ENCODE measurements at regions not wholly inside any gene's neighbourhood (a gene's known extent, or its start where the extent isn't known, plus 50 kb on each side); places are given as distances from the start of the nearest gene placed in this dataset.

GRCh38 chr15:61380270-61380669 lies 151.2 kb upstream of the RORA start:
- Histone ChIP-seq H3K27me3 (ENCODE audit: insufficient read depth, low read depth, severe bottlenecking) (no peaks in the 10 kb centered on the region), H3K27ac (peak overlapping the region; percentile 86), H3K36me3 (no peaks in the 10 kb centered on the region), H3K9me3 (ENCODE audit: severe bottlenecking) (peaks cover 8% of the 10 kb centered on the region), H3K4me3 (ENCODE audit: low read depth, low read length) (no peak overlapping the region)
- DNase-seq, result peak; percentile 85
- TF ChIP-seq CTCF (IDR thresholded peaks at IDR 0.05; ENCODE audit: low read depth, low read length), result no peak

GRCh38 chr15:61379005-61379404 lies 149.9 kb upstream of the RORA start:
- DNase-seq, result no peak
- no peaks in the 10 kb centered on the region for H3K9me3 ChIP-seq (ENCODE audit: severe bottlenecking)
- no peak for TF ChIP-seq CTCF (IDR thresholded peaks at IDR 0.05; ENCODE audit: low read depth, low read length)

GRCh38 chr15:61376961-61377360 lies 147.9 kb upstream of the RORA start:
- no peak for TF ChIP-seq CTCF (IDR thresholded peaks at IDR 0.05; ENCODE audit: low read depth, low read length)
- Histone ChIP-seq H3K36me3 (no peaks in the 10 kb centered on the region), H3K27me3 (ENCODE audit: insufficient read depth, low read depth, severe bottlenecking) (no peaks in the 10 kb centered on the region), H3K27ac (no peak overlapping the region), H3K4me3 (ENCODE audit: low read depth, low read length) (no peak overlapping the region), H3K9me3 (ENCODE audit: severe bottlenecking) (no peaks in the 10 kb centered on the region)
- no peak for DNase-seq

More at GRCh38 chr15:61379005-61379404, 149.9 kb upstream of the RORA start:
- H3K27me3 ChIP-seq (ENCODE audit: insufficient read depth, low read depth, severe bottlenecking), result no peaks in the 10 kb centered on the region
- no peaks in the 10 kb centered on the region for H3K36me3 ChIP-seq
- peak overlapping the region; percentile 86; the same call in 1 of the 2 replicates for H3K27ac ChIP-seq
- no peak overlapping the region for H3K4me3 ChIP-seq (ENCODE audit: low read depth, low read length)

GRCh38 chr15:61376516-61376915 lies 147.4 kb upstream of the RORA start:
- Histone ChIP-seq H3K27ac (no peak overlapping the region), H3K9me3 (ENCODE audit: severe bottlenecking) (peaks cover 1% of the 10 kb centered on the region), H3K27me3 (ENCODE audit: insufficient read depth, low read depth, severe bottlenecking) (no peaks in the 10 kb centered on the region), H3K4me3 (ENCODE audit: low read depth, low read length) (no peak overlapping the region), H3K36me3 (no peaks in the 10 kb centered on the region)
- no peak for TF ChIP-seq CTCF (IDR thresholded peaks at IDR 0.05; ENCODE audit: low read depth, low read length)
- DNase-seq, result no peak

GRCh38 chr15:61374848-61375247 lies 145.7 kb upstream of the RORA start:
- Histone ChIP-seq H3K27ac (no peak overlapping the region), H3K27me3 (ENCODE audit: insufficient read depth, low read depth, severe bottlenecking) (no peaks in the 10 kb centered on the region), H3K36me3 (no peaks in the 10 kb centered on the region), H3K9me3 (ENCODE audit: severe bottlenecking) (peaks cover 3% of the 10 kb centered on the region), H3K4me3 (ENCODE audit: low read depth, low read length) (no peak overlapping the region)
- DNase-seq, result no peak
- TF ChIP-seq CTCF (IDR thresholded peaks at IDR 0.05; ENCODE audit: low read depth, low read length), result no peak

- DNase-seq, result no peak
- no peaks in the 10 kb centered on the region for H3K27me3 ChIP-seq (ENCODE audit: insufficient read depth, low read depth, severe bottlenecking)
- H3K9me3 ChIP-seq (ENCODE audit: severe bottlenecking), result peaks cover 24% of the 10 kb centered on the region
- no peak overlapping the region for H3K4me3 ChIP-seq (ENCODE audit: low read depth, low read length)
- TF ChIP-seq CTCF (IDR thresholded peaks at IDR 0.05; ENCODE audit: low read depth, low read length), result no peak
- H3K27ac ChIP-seq, result no peak overlapping the region
- no peaks in the 10 kb centered on the region for H3K36me3 ChIP-seq
Measured at GRCh38 chr15:61367953-61368352, 138.9 kb upstream of the RORA start.

All from WERI-Rb-1 (cell line).